ENCODE measurements at regions not wholly inside any gene's neighbourhood (a gene's known extent, or its start where the extent isn't known, plus 50 kb on each side); places are given as distances from the start of the nearest gene placed in this dataset.

DNA sequence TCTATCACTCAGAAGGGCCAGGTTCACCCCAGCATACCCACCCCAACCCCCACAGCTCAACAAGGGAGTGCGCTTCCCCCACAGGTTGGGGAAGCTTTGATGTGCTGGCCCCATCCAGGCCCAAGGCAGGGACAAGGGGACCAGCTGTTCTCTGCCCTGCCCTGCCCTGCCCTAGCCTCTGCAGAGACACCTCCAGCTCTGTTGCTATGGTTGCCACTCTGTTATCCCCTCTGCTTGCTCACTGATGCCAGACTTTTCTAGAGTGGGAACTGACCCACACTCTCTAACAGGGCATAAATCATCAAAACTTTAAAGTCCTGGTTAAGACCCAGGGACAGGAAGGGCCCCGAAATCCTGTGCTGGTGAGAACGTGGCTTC lies 50.4 kb upstream of the ENPP7 start:
- H3K27me3 ChIP-seq (replicated peaks): peaks cover 97% of the 10 kb centered on the region
- H3K4me1 ChIP-seq (replicated peaks): no peaks in the 10 kb centered on the region
- 0 out of 2 replicates have a peak, but pooled peaks cover 3% of the 10 kb centered on the region for H3K9me3 ChIP-seq (replicated peaks)
- no peak for DNase-seq (ENCODE audit: low read depth in 1 of 2, low spot score in 2 of 2)
- no peak overlapping the region for H3K27ac ChIP-seq
- H3K4me3 ChIP-seq: no peak overlapping the region
- no peaks in the 10 kb centered on the region for H3K36me3 ChIP-seq

DNA sequence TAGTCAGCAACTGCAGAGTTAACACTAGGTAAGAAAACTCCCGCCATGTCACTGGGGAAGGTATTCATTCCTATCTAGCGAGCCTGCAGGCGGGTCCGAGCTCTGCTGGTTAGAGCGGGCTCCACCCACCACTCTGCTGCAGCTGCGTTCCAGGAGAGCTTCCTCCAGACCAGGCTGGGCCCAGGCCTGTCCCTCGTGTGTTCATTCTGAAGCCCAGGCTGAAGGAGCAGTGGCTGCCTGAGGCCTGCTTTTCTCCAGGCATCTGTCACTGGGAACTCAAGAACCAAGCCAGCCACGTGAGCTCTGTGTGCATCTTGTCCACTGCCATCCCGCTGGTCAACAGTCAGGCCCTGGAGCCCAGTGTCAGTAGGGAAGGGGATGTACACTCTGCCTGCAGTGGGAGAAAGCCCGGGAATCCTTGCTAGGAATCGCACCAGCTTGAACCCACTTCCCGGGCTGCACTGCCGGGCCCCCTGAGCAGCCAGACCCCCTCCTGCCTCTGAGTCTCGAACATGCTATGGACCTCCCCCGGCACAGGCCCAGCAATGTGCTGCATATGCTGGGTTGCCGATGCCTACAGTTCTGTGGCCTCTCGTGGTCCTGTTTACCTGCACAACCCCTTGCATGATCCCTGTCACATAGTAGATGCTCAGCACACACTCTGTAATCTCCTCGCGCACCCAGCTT lies 51.0 kb upstream of the ENPP7 start:
- Histone ChIP-seq H3K4me1 (replicated peaks) (no peaks in the 10 kb centered on the region), H3K9me3 (replicated peaks) (0 out of 2 replicates have a peak, but pooled peaks cover 5% of the 10 kb centered on the region), H3K27me3 (replicated peaks) (peaks cover 93% of the 10 kb centered on the region), H3K4me3 (no peak overlapping the region), H3K36me3 (no peaks in the 10 kb centered on the region), H3K27ac (no peak overlapping the region)
- no peak for DNase-seq (ENCODE audit: low read depth in 1 of 2, low spot score in 2 of 2)

DNA sequence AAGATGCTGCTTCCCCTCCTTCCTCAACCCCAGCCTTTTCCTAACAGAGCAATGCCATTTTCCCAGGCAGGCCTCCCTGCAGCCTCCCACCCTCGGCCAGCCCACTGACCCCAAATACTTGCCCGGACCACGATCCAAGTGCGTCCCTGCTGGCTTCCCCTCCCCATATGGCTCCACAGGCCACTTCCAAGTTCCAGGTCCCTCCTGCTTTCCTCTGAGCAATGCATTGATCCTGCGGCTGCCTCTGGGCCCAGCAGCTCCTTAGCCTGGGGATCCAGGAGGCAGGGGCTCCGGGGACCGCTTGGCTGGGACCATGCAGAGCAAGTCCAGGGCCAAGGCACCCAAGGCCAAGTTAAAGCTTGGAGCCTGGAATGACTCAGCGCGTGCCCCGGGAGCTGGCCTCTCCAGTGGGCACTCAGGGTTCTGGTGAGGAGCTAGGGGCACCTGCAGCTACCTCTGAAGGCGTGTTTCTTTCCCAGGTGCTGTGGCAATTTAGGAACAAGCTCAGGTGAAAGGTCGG lies 51.9 kb upstream of the ENPP7 start:
- Histone ChIP-seq H3K27me3 (replicated peaks) (peaks cover 83% of the 10 kb centered on the region), H3K9me3 (replicated peaks) (peaks cover 15% of the 10 kb centered on the region), H3K4me1 (replicated peaks) (no peaks in the 10 kb centered on the region), H3K27ac (no peak overlapping the region), H3K36me3 (no peaks in the 10 kb centered on the region), H3K4me3 (no peak overlapping the region)
- DNase-seq (ENCODE audit: low read depth in 1 of 2, low spot score in 2 of 2): no peak

DNA sequence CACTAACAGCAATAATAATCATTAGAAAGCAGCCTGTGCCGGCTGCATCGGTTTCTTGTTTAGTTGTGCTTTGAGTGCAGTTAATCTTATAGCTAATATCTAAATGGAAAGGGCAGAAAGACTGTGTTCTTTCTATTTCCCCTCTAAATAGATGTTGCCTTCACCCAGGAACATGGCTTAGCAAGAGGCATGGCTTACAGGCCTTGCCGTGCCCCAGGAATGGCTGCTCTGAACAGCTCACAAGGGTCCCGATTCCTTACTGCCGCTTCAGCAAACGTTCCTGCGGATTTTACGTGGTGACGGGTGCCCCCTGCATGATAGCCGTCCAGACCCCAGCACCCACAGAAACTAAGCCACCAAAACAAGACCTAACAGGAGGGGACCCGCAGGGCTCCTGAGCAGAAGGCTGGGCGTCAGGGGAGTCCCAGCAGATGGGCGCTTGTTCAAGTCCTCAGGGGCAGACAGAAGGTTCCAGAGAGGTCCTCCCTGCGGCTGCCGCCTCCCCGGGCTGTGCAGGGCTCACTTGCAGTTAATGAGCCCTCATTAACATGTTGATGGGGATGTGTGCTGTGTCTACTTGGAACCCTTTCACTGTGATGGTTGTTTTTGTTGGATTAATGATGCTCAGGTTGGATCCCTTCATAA lies 52.5 kb upstream of the ENPP7 start:
- H3K36me3 ChIP-seq: no peaks in the 10 kb centered on the region
- H3K9me3 ChIP-seq (replicated peaks): peaks cover 20% of the 10 kb centered on the region
- peaks cover 78% of the 10 kb centered on the region for H3K27me3 ChIP-seq (replicated peaks)
- no peak overlapping the region for H3K4me3 ChIP-seq
- H3K27ac ChIP-seq: no peak overlapping the region
- no peaks in the 10 kb centered on the region for H3K4me1 ChIP-seq (replicated peaks)
- DNase-seq (ENCODE audit: low read depth in 1 of 2, low spot score in 2 of 2): no peak

DNA sequence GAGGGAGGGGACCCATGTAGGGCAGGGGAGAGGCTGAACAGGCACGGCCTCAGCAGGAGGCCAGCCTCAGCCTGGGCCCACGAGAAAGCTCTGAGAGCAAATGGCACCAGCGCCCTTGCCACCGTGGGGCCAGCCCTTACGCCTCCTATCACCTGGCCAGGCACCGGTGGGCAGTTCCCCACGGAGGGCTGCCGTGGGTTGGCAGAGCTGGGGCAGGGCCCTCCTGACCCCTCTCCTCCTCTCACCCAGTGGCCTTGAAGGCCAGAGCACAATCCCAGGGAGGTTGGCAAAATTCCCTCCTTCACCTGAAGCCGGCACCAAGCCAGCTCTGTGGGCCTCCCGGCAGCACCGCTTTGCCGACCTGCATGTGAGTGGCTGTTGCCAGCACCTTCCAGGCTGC lies 53.1 kb upstream of the ENPP7 start:
- H3K36me3 ChIP-seq: no peaks in the 10 kb centered on the region
- H3K9me3 ChIP-seq (replicated peaks): peaks cover 26% of the 10 kb centered on the region
- H3K27me3 ChIP-seq (replicated peaks): peaks cover 72% of the 10 kb centered on the region
- H3K27ac ChIP-seq: no peak overlapping the region
- no peak for DNase-seq (ENCODE audit: low read depth in 1 of 2, low spot score in 2 of 2)
- H3K4me3 ChIP-seq: no peak overlapping the region
- H3K4me1 ChIP-seq (replicated peaks): no peaks in the 10 kb centered on the region

DNA sequence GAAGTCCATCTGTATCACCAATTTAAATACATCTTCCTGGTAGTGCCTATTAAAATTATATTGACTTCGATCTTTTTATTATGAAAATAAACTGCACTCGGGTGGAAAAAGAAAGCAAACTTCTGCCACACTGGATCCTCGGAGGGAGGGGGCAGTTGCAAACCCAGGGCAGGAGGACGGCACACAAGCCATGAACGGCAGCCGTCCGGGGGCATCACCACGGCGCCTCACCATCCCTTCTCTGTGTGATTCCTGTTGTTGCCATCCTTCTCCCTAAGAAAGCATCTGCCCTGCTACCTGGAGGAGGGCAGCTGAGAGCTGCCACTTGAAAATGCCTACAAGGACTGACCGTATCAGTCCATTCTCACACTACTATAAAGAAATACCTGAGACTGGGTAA lies 53.9 kb upstream of the ENPP7 start:
- H3K36me3 ChIP-seq: no peaks in the 10 kb centered on the region
- no peak for DNase-seq (ENCODE audit: low read depth in 1 of 2, low spot score in 2 of 2)
- H3K4me3 ChIP-seq: no peak overlapping the region
- no peak overlapping the region for H3K27ac ChIP-seq
- peaks cover 69% of the 10 kb centered on the region for H3K27me3 ChIP-seq (replicated peaks)
- no peaks in the 10 kb centered on the region for H3K4me1 ChIP-seq (replicated peaks)
- H3K9me3 ChIP-seq (replicated peaks): peaks cover 29% of the 10 kb centered on the region

DNA sequence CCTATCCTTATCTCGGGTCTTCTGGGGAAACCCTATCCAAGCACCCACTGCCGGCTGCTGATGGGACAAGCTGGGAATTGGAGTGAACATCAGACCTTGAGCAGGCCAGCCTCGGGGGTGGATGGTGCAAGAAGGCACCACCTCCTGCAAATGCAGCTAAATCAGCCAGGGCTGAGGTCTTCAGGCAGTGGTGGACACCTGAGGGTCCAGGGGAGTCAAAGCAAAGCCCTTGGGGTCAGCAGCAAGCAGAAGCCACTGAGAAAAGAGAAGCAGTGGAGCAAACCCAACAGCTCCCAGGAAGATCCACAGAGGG lies 55.4 kb upstream of the ENPP7 start:
- Histone ChIP-seq H3K4me3 (no peak overlapping the region), H3K4me1 (replicated peaks) (no peaks in the 10 kb centered on the region), H3K27me3 (replicated peaks) (peaks cover 68% of the 10 kb centered on the region), H3K27ac (no peak overlapping the region), H3K36me3 (no peaks in the 10 kb centered on the region), H3K9me3 (replicated peaks) (peaks cover 27% of the 10 kb centered on the region)
- DNase-seq (ENCODE audit: low read depth in 1 of 2, low spot score in 2 of 2): no peak

DNA sequence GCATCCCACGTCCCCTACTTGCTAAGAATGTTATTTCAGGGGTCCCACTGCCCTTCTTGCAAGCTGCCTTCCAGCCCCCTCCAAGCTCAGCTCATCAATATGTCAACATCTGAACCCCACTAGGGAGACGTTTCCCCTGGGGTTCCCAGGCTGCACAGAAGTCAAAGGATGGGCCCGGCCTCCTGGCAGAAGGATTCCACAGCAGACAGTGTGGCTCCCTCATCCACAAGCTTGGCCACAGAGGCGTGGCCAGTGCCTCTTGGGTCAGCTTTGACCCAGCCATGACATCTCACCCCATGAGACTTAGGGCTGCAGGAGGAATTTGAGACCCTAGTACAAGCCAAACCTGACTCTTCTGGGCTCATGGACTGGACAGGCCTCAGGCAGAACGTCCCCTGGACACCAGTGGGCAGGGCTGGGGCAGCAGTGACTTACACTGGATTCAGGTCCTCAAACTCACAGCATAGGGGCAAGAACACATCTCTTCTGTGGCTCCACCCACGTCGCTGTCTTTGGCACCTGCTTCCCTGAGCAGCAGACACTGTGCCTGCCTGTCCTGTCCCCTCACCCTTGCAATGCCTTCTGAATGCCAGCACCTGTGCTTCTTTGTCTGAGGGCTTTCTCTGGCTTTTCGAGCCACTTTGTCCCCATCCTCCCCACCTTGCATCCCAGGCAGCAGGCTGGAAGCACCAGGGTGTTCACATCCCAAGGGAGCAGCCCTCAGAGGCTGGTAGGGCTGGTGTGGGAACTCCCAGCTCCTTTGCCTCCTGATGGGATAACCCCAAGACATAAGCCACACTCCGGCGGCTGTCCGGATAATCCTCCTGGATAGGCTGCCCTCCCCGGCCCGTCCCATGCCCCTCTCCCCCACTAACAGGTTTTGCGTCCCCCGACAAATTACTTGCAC lies 56.0 kb upstream of the ENPP7 start:
- Histone ChIP-seq H3K4me1 (replicated peaks) (no peaks in the 10 kb centered on the region), H3K27me3 (replicated peaks) (peaks cover 68% of the 10 kb centered on the region), H3K9me3 (replicated peaks) (peaks cover 27% of the 10 kb centered on the region), H3K36me3 (no peaks in the 10 kb centered on the region), H3K27ac (no peak overlapping the region), H3K4me3 (no peak overlapping the region)
- no peak for DNase-seq (ENCODE audit: low read depth in 1 of 2, low spot score in 2 of 2)

DNA sequence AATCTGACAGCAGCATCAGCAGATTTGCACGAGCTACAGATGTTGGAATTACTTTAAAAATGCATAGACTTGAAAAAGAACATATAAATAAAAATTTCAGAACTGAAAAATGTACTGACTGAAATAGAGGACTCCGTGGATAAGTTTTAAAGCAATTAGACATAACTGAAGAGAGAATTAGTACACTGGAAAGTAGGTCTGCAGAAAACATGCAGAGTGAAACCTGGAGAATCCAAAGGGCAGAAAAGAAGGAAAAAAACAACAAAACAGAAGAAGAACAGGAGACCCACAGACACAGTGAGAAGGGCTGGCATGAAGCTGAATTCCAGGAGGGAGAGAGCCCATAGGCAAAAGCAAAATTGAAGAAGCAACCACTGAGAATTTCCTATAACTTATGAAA lies 57.2 kb upstream of the ENPP7 start:
- no peak for DNase-seq (ENCODE audit: low read depth in 1 of 2, low spot score in 2 of 2)
- H3K9me3 ChIP-seq (replicated peaks): peaks cover 27% of the 10 kb centered on the region

DNA sequence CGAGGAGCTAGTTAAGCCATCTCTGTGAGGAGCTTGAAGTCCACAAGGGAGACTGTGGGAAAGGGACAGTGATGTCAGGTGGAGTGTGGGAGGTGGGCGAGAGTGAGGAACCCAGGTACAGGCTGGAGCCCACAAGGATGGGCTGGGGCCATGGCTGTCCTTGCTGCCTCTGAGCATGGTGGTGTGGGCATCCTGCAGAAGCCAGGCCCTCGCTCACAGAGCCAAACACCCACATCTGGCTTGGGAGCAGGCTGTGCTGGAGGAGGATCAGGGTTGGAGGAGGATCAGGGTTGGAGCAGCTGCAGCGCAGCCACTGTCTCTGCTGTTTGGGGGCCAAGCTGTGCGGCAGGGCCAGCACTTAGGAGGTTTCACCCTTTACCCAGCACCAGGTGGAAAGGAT lies 58.2 kb upstream of the ENPP7 start:
- H3K4me3 ChIP-seq: no peak overlapping the region
- peaks cover 65% of the 10 kb centered on the region for H3K27me3 ChIP-seq (replicated peaks)
- DNase-seq (ENCODE audit: low read depth in 1 of 2, low spot score in 2 of 2): no peak
- H3K27ac ChIP-seq: no peak overlapping the region
- no peaks in the 10 kb centered on the region for H3K4me1 ChIP-seq (replicated peaks)
- peaks cover 27% of the 10 kb centered on the region for H3K9me3 ChIP-seq (replicated peaks)
- H3K36me3 ChIP-seq: no peaks in the 10 kb centered on the region

More for the DNA sequence above, 57.2 kb upstream of the ENPP7 start:
- Histone ChIP-seq H3K4me3 (no peak overlapping the region), H3K36me3 (no peaks in the 10 kb centered on the region), H3K27ac (no peak overlapping the region), H3K27me3 (replicated peaks) (peaks cover 71% of the 10 kb centered on the region), H3K4me1 (replicated peaks) (no peaks in the 10 kb centered on the region)

DNA sequence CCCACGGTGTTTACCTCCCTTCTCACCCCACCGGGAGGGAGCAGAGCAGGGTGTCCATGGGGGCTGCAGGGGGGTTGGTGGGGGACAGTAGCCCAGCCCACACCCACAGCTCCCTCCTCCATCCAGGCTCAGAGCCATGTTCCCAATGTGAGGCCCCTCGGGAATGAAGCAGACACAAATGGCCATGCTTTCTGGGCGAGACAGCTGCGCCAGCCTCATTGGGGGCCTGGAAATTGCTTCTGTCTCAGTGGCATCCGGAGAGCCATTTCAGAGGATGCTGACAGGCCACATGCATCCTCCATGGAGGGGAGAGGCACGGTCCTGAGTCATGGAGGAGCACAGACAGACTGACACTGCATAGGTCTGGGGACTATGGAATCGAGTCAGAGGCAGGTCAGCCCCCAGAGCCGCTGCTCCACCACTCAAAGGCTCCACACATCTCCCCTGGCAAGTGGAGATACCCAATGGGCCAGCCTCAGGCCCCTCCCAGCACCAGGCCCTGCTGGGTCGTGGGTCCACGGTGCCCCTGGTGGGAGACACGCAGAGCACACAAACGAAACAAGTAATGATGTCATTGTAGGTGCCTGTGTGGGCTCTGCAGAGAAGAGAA lies 59.6 kb upstream of the ENPP7 start:
- no peak for DNase-seq (ENCODE audit: low read depth in 1 of 2, low spot score in 2 of 2)

DNA sequence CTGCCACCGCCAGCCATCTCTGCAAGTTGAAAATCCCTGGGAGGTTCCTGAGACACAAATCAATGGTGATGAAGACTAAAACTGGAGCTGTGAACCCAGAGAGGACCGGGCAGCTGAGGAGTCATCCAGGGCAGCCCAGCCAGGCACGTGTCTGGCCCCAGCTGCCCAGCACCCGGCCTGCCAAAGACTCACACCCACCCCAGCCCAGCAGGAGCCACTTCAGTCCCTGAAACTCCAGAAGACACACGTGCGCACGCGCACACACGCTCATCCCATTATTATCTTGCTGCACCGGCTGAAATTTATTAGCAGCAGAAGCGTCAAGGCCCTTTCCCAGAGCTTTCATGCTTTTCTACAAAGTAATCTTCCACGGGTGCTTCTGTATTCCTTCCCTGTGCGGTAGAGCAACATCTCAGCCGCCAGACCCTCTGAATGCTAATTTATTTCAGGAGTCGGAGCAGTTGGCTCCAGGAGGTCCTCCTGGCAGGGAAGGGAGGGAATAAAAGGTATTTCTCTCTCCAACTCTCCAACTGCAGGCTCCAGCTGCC lies 59.8 kb upstream of the RBFOX3 start:
- Histone ChIP-seq H3K27ac (no peak overlapping the region), H3K9me3 (replicated peaks) (peaks cover 27% of the 10 kb centered on the region), H3K27me3 (replicated peaks) (peaks cover 63% of the 10 kb centered on the region), H3K36me3 (no peaks in the 10 kb centered on the region), H3K4me1 (replicated peaks) (no peaks in the 10 kb centered on the region), H3K4me3 (no peak overlapping the region)
- no peak for DNase-seq (ENCODE audit: low read depth in 1 of 2, low spot score in 2 of 2)

More for the DNA sequence above, 59.6 kb upstream of the ENPP7 start:
- H3K27me3 ChIP-seq (replicated peaks): peaks cover 64% of the 10 kb centered on the region
- no peak overlapping the region for H3K4me3 ChIP-seq
- H3K9me3 ChIP-seq (replicated peaks): peaks cover 27% of the 10 kb centered on the region
- no peak overlapping the region for H3K27ac ChIP-seq
- H3K4me1 ChIP-seq (replicated peaks): no peaks in the 10 kb centered on the region
- no peaks in the 10 kb centered on the region for H3K36me3 ChIP-seq

DNA sequence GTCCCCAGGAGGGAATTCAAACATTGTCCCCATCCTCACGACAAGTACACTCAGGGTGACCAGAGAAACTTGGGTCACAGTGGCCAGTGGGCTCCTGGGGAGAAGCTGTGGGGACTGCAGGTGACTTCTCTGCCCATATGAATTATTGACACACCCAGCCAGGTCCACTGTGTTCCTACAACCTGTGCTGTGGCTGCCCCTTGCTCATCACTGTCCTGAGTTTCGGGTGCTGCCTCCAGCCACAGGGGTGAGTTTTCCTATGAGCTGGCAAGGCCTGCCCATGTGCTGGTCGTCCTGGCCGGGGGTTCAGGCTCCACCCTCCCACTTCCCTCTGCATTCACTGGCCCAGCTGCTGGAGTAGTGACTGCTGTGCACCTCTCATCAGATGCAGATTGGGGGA lies 59.0 kb upstream of the RBFOX3 start:
- Histone ChIP-seq H3K9me3 (replicated peaks) (peaks cover 27% of the 10 kb centered on the region), H3K4me3 (no peak overlapping the region), H3K27me3 (replicated peaks) (peaks cover 65% of the 10 kb centered on the region), H3K36me3 (no peaks in the 10 kb centered on the region), H3K4me1 (replicated peaks) (no peaks in the 10 kb centered on the region), H3K27ac (no peak overlapping the region)
- no peak for DNase-seq (ENCODE audit: low read depth in 1 of 2, low spot score in 2 of 2)
